ENCODE measurements at regions not wholly inside any gene's neighbourhood (a gene's known extent, or its start where the extent isn't known, plus 50 kb on each side); places are given as distances from the start of the nearest gene placed in this dataset.

DNA sequence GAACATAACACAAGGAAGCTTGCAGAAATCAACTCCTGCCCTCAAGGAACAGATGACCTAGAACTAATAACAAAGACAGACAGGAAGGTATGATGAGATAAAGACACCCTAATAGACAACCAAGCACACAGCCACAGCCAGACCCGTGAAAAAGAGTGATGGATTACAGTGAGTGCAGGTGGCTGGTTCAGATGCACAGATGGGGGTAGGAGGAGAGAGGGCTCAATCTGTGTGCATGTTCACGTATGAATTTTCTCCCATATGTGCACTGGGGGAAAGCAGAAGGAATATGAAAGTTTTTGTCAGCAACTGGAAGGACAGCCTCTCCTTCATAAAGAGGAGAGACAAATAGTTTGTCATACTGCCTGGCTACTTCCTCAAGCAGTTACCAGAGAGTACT is 367.1 kb downstream of the PBX1 start:
- TF ChIP-seq, protein P1, sequence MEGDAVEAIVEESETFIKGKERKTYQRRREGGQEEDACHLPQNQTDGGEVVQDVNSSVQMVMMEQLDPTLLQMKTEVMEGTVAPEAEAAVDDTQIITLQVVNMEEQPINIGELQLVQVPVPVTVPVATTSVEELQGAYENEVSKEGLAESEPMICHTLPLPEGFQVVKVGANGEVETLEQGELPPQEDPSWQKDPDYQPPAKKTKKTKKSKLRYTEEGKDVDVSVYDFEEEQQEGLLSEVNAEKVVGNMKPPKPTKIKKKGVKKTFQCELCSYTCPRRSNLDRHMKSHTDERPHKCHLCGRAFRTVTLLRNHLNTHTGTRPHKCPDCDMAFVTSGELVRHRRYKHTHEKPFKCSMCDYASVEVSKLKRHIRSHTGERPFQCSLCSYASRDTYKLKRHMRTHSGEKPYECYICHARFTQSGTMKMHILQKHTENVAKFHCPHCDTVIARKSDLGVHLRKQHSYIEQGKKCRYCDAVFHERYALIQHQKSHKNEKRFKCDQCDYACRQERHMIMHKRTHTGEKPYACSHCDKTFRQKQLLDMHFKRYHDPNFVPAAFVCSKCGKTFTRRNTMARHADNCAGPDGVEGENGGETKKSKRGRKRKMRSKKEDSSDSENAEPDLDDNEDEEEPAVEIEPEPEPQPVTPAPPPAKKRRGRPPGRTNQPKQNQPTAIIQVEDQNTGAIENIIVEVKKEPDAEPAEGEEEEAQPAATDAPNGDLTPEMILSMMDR (IDR thresholded peaks at IDR 0.05) = no peak
- TF ChIP-seq POLR2A (IDR thresholded peaks at IDR 0.05) = no peak
